Ovary (tissue), 7 donors: ENCODE measurements at regions not wholly inside any gene's neighbourhood (a gene's known extent, or its start where the extent isn't known, plus 50 kb on each side); places are given as distances from the start of the nearest gene placed in this dataset.

ENCODE experiments used
- DNase-seq, 5 donors: peaks; one replicate each; pipeline ENCODE4 v3.0.0-alpha.2; 2019 to 2020
- H3K27ac ChIP-seq, 2 donors: fragments of 200-600 bp; one replicate each; pipeline versions ENCODE4 v1.5.1 to v1.8.0; 2019 to 2022
- H3K27me3 ChIP-seq: fragments of 200-600 bp; one replicate; pipeline ENCODE4 v1.8.0; 2022
- H3K36me3 ChIP-seq: fragments of 200-600 bp; sonication (generic); one replicate; pipeline ENCODE4 v1.5.1; 2019
- H3K4me1 ChIP-seq: one replicate; pipeline ENCODE4 v1.8.1; 2013; ENCODE audit warnings: mild to moderate bottlenecking, moderate library complexity; ENCODE audit not compliant: insufficient read depth
- H3K4me3 ChIP-seq: fragments of 200-600 bp; sonication (generic); one replicate; pipeline ENCODE4 v1.5.1; 2017
- H3K9me3 ChIP-seq, 2 donors: fragments of 200-600 bp in 1 of 2; sonication (generic) in 1 of 2; one replicate each; pipeline versions ENCODE4 v1.5.1 to v1.8.1; 2013 to 2019; ENCODE audit warnings: mild to moderate bottlenecking in 1 of 2, moderate library complexity in 1 of 2
- EP300 ChIP-seq: sonication (generic); formaldehyde crosslinking; IDR thresholded peaks from one replicate; pipeline ENCODE4 v1.6.1; 2017; ENCODE audit warnings: antibody characterized with exemption
- POLR2A ChIP-seq: fragments of 450-650 bp; IDR thresholded peaks from one replicate; pipeline ENCODE4 v1.6.1; 2017; ENCODE audit warnings: antibody characterized with exemption, mild to moderate bottlenecking, moderate library complexity
- WGBS, 3 donors: extraction: QIAGEN DNeasy Blood & Tissue Kit in 1 of 3; methylation state at CpG; one replicate each; pipeline versions ENCODE4 v1.1.5 to v1.1.7; 2013 to 2017; 5-methylcytosine and 5-hydroxymethylcytosine counted together
- intact Hi-C, 4 donors: fragments of 100-400 bp; cut with DNase I; formaldehyde crosslinking; loops; one replicate each; pipeline versions ENCODE4 v1.11.0 to v1.15.1; 2022 to 2023
- TF ChIP-seq, protein P1 (sequence below), 3 donors: fragments of 450-650 bp in 2 of 3; fragments of 200-600 bp in 1 of 3; IDR thresholded peaks; one replicate each; pipeline versions ENCODE4 v1.5.1 to v1.8.0; 2016 to 2022; ENCODE audit warnings: antibody characterized with exemption in 3 of 3, mild to moderate bottlenecking in 1 of 3
- donor health status: DM: no; HTN: no; CAD: no; lungs with moderate emphysema.
- donor health status: DM: no; HTN: no; CAD: no.
- donor health status: Bipolar disorder and iron deficiency.
- donor health status: DM: no; HTN: no; CAD: no.
- donor health status: DM: yes; HTN: yes; CAD: no.

DNA sequence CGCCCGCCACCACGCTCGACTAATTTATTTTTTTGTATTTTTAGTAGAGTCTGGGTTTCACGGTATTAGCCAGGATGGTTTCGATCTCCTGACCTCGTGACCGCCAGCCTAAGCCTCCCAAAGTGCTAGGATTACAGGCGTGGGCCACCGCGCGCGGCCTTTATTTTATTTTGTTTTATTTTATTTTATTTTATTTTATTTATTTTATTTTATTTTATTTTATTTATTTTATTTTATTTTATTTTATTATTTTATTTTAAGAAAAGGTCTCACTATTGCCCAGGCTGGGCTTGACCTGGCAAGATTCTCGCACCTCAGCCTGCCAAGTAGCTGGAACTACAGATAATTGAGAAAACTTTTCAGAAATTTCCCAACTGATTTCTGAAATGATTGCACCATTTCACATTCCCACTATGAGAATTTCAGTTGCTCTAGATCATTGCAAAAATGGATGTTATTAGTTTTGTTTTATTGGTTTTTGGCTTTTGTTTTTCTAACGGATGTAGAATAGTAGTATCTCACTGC, 358.3 kb downstream of the SLC6A15 start:
- no peak for DNase-seq
- H3K27ac ChIP-seq = no peak overlapping the region
- H3K27me3 ChIP-seq = no peaks in the 10 kb centered on the region
- 92 to 94% (median 93%) methylated on average over 15 of the region's 15 CpGs for WGBS, 3 donors
- H3K4me1 ChIP-seq = no peaks in the 10 kb centered on the region
- intact Hi-C loops = no loop called here
- no peak overlapping the region for H3K4me3 ChIP-seq
- H3K9me3 ChIP-seq = no peaks in the 10 kb centered on the region
- H3K36me3 ChIP-seq = no peaks in the 10 kb centered on the region
- TF ChIP-seq, protein P1, sequence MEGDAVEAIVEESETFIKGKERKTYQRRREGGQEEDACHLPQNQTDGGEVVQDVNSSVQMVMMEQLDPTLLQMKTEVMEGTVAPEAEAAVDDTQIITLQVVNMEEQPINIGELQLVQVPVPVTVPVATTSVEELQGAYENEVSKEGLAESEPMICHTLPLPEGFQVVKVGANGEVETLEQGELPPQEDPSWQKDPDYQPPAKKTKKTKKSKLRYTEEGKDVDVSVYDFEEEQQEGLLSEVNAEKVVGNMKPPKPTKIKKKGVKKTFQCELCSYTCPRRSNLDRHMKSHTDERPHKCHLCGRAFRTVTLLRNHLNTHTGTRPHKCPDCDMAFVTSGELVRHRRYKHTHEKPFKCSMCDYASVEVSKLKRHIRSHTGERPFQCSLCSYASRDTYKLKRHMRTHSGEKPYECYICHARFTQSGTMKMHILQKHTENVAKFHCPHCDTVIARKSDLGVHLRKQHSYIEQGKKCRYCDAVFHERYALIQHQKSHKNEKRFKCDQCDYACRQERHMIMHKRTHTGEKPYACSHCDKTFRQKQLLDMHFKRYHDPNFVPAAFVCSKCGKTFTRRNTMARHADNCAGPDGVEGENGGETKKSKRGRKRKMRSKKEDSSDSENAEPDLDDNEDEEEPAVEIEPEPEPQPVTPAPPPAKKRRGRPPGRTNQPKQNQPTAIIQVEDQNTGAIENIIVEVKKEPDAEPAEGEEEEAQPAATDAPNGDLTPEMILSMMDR (IDR thresholded peaks at IDR 0.05) = no peak
- TF ChIP-seq POLR2A (no peak), EP300 (no peak)

DNA sequence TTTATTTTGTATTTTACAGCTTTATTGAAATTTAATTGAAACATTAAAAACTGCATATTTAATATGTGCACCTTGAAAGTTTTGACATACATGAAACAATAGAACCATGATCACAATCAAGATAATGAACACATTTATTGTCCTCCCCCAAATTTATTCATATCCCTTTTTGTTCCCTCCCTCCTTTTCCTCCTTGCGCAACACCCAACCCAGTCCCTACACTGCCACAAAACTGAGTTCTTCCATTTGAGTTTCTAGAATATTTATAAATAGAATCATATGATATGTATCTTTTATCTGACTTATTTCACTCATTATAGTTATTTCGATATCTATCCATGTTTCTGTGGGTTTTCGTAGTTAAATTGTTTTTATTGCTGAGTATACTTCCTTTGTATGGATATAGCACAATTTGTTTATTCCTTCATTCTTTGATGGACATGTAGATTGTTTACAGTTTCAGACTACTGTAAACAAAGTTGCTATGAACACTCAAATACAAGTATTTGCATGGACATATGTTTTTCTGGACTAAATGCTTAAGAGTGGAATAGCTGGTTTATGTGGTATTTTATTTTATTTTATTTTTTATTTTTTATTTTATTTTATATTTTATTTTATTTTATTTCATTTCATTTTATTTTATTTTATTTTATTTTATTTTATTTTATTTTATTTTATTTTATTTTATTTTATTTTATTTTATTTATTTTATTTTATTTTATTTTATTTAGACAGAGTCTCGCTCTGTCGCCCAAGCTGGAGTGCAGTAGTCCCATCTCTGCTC, 359.1 kb downstream of the SLC6A15 start:
- H3K27ac ChIP-seq = no peak overlapping the region
- no peaks in the 10 kb centered on the region for H3K27me3 ChIP-seq
- intact Hi-C loops = no loop called here
- TF ChIP-seq, protein P1 (IDR thresholded peaks at IDR 0.05) = no peak
- TF ChIP-seq EP300 = no peak
- no peak for TF ChIP-seq POLR2A
- DNase-seq = no peak
- WGBS, 3 donors = 96% methylated on average over 5 of the region's 5 CpGs
- H3K4me3 ChIP-seq = no peak overlapping the region
- H3K9me3 ChIP-seq = no peaks in the 10 kb centered on the region
- no peaks in the 10 kb centered on the region for H3K36me3 ChIP-seq
- no peaks in the 10 kb centered on the region for H3K4me1 ChIP-seq

DNA sequence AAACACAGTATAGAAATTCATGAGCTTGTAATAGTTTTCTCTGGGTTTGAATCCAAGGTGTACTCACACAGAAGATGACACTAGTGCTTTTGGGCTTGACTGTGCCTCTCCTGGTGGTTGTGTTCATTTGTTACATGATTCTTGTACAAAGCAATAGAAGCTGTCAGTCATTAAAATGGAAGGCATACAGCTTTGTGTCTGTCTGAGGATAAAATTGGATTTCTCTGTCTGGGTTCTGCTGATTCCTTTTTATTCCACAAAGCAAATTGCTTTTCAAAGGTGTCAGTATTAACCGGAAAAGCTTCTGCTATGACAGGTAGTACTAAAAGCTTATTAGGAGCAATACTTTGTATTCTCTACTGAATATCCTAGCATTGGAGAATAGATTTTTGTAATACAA, 361.2 kb downstream of the SLC6A15 start:
- Histone ChIP-seq H3K36me3 (no peaks in the 10 kb centered on the region), H3K9me3 (no peaks in the 10 kb centered on the region), H3K27me3 (no peaks in the 10 kb centered on the region), H3K4me3 (no peak overlapping the region), H3K27ac (no peak overlapping the region), H3K4me1 (no peaks in the 10 kb centered on the region)
- intact Hi-C loops = no loop called here
- WGBS, 3 donors = 93 to 100% (median 97%) methylated on average over 1 of the region's 1 CpG
- no peak for DNase-seq
- TF ChIP-seq, protein P1 (IDR thresholded peaks at IDR 0.05) = no peak
- no peak for TF ChIP-seq POLR2A
- TF ChIP-seq EP300 = no peak

DNA sequence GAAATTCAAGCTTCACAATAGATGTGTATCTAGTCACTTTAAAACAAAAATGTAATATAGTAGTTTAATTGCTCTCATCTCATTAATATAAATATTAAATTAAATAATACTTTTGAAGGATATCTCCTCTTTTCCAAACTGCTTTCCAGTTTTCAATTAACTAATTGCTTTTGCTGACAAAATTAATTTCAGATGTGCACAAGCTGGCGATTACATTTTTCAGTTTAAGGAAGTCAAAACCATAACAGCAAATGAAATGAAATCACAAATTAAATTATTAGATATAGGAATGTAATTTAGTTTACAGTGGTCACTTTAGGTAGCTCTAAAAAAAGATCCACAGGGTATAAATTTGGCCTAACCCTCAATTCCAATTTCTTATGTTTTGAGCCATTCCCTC, 362.1 kb downstream of the SLC6A15 start:
- Histone ChIP-seq H3K27ac (no peak overlapping the region), H3K4me1 (no peaks in the 10 kb centered on the region), H3K4me3 (no peak overlapping the region), H3K36me3 (no peaks in the 10 kb centered on the region), H3K27me3 (no peaks in the 10 kb centered on the region), H3K9me3 (no peaks in the 10 kb centered on the region)
- intact Hi-C loops = no loop called here
- 79 to 95% (median 92%) methylated on average over 1 of the region's 1 CpG for whole genome bisulfite sequencing, 3 donors
- no peak for DNase-seq
- TF ChIP-seq EP300 (no peak), POLR2A (no peak)
- TF ChIP-seq, protein P1 (IDR thresholded peaks at IDR 0.05) = no peak
